ENCODE measurements at regions not wholly inside any gene's neighbourhood (a gene's known extent, or its start where the extent isn't known, plus 50 kb on each side); places are given as distances from the start of the nearest gene placed in this dataset.

- DNase-seq, result no peak
These were observed 51.5 kb upstream of the SLC4A4 start for GRCh38 chr4:71287305-71287704.

GRCh38 chr4:71288875-71289274, 49.9 kb upstream of the SLC4A4 start:
- DNase-seq, result no peak

All from activated gamma-delta T cell (primary cell).